Mesendoderm (in vitro differentiated cells): ENCODE measurements at regions not wholly inside any gene's neighbourhood (a gene's known extent, or its start where the extent isn't known, plus 50 kb on each side); places are given as distances from the start of the nearest gene placed in this dataset.

Source experiments
- DNase-seq: peaks from one replicate; pipeline ENCODE4 v3.0.0; 2013
- H2AK5ac ChIP-seq: 2 replicates; pipeline ENCODE4 v1.6.1; 2013; ENCODE audit warnings: low read length, inconsistent platforms
- H2BK120ac ChIP-seq: 2 replicates; pipeline ENCODE4 v1.6.1; 2013; ENCODE audit warnings: low read depth, mild to moderate bottlenecking, low read length, moderate library complexity, mixed read lengths
- H2BK15ac ChIP-seq: replicated peaks from 2 replicates; pipeline ENCODE4 v1.6.1; 2013; ENCODE audit warnings: low read depth, mild to moderate bottlenecking, moderate library complexity
- H2BK5ac ChIP-seq: 2 replicates; pipeline ENCODE4 v1.6.1; 2013; ENCODE audit warnings: low read length, inconsistent platforms
- H3K18ac ChIP-seq: 2 replicates; pipeline ENCODE4 v1.6.1; 2013; ENCODE audit warnings: mild to moderate bottlenecking, low read length, mixed read lengths
- H3K23ac ChIP-seq: one replicate; pipeline ENCODE4 v1.6.1; 2013; ENCODE audit warnings: low read length
- H3K27ac ChIP-seq: 2 replicates; pipeline ENCODE4 v1.5.1; 2013; ENCODE audit warnings: low read depth, mild to moderate bottlenecking, inconsistent platforms, low read length, moderate library complexity
- H3K27me3 ChIP-seq: 2 replicates; pipeline ENCODE4 v1.6.1; 2013; ENCODE audit warnings: low read length, control low read depth, mild to moderate bottlenecking, inconsistent platforms; ENCODE audit not compliant: insufficient read depth, poor library complexity
- H3K36me3 ChIP-seq: 2 replicates; pipeline ENCODE4 v1.6.1; 2013; ENCODE audit warnings: low read length, inconsistent platforms; ENCODE audit not compliant: control insufficient read depth, insufficient read depth
- H3K4ac ChIP-seq: one replicate; pipeline ENCODE4 v1.6.1; 2013; ENCODE audit warnings: low read depth, mild to moderate bottlenecking, low read length, moderate library complexity
- H3K4me1 ChIP-seq: 2 replicates; pipeline ENCODE4 v1.6.1; 2013; ENCODE audit warnings: low read depth, low read length, inconsistent platforms; ENCODE audit not compliant: control insufficient read depth
- H3K4me2 ChIP-seq: 2 replicates; pipeline ENCODE4 v1.6.1; 2013; ENCODE audit warnings: low read length
- H3K4me3 ChIP-seq: 2 replicates; pipeline ENCODE4 v1.5.1; 2013; ENCODE audit warnings: mild to moderate bottlenecking, low read length
- H3K56ac ChIP-seq: one replicate; pipeline ENCODE4 v1.6.1; 2013; ENCODE audit warnings: low read length
- H3K79me1 ChIP-seq: 2 replicates; pipeline ENCODE4 v1.6.1; 2013; ENCODE audit warnings: low read length, inconsistent platforms
- H3K79me2 ChIP-seq: 2 replicates; pipeline ENCODE4 v1.6.1; 2013; ENCODE audit warnings: mild to moderate bottlenecking, low read length; ENCODE audit not compliant: control insufficient read depth, insufficient read depth
- H3K9ac ChIP-seq: 2 replicates; pipeline ENCODE4 v1.6.1; 2013; ENCODE audit warnings: low read length, inconsistent platforms
- H4K5ac ChIP-seq: one replicate; pipeline ENCODE4 v1.6.1; 2013; ENCODE audit warnings: low read length
- H4K8ac ChIP-seq: one replicate; pipeline ENCODE4 v1.6.1; 2013; ENCODE audit warnings: low read depth, mild to moderate bottlenecking, control low read depth, low read length, moderate library complexity
- WGBS: extraction: QIAGEN DNeasy Blood & Tissue Kit; methylation state at CpG from one replicate; pipeline ENCODE4 v1.1.7; 2013; ENCODE audit warnings: low lambda C conversion rate, missing lambda C conversion rate; ENCODE audit not compliant: insufficient coverage; ENCODE audit errors: extremely low coverage; 5-methylcytosine and 5-hydroxymethylcytosine counted together

GRCh38 chr2:19600506-19600905, 242.1 kb upstream of the OSR1 start:
- Histone ChIP-seq H2BK5ac (no peak overlapping the region), H3K9ac (no peak overlapping the region)

GRCh38 chr2:19598971-19599370, 240.5 kb upstream of the OSR1 start:
- Histone ChIP-seq H2BK15ac (no peak overlapping the region), H4K8ac (no peak overlapping the region), H3K36me3 (no peaks in the 10 kb centered on the region), H3K27ac (no peak overlapping the region), H3K56ac (no peak overlapping the region), H3K9ac (no peak overlapping the region), H3K4me3 (no peak overlapping the region), H3K79me1 (no peaks in the 10 kb centered on the region), H4K5ac (no peak overlapping the region), H3K27me3 (no peaks in the 10 kb centered on the region), H3K23ac (no peak overlapping the region), H3K4me2 (no peak overlapping the region), H2AK5ac (no peak overlapping the region), H3K18ac (no peak overlapping the region), H3K4me1 (no peaks in the 10 kb centered on the region), H3K4ac (no peak overlapping the region), H2BK5ac (no peak overlapping the region), H2BK120ac (no peak overlapping the region), H3K79me2 (no peaks in the 10 kb centered on the region)
- WGBS = no CpG with 5 or more reads among the region's 3 CpGs
- no peak for DNase-seq

More at GRCh38 chr2:19600506-19600905, 242.1 kb upstream of the OSR1 start:
- no peak for DNase-seq
- Histone ChIP-seq H3K4me3 (no peak overlapping the region), H3K4me1 (no peaks in the 10 kb centered on the region), H3K79me2 (no peaks in the 10 kb centered on the region), H4K8ac (no peak overlapping the region), H3K23ac (no peak overlapping the region), H3K79me1 (no peaks in the 10 kb centered on the region), H2BK15ac (no peak overlapping the region), H3K4ac (no peak overlapping the region), H3K4me2 (no peak overlapping the region), H3K27me3 (no peaks in the 10 kb centered on the region), H3K56ac (no peak overlapping the region), H2AK5ac (no peak overlapping the region), H3K27ac (no peak overlapping the region), H3K36me3 (no peaks in the 10 kb centered on the region), H2BK120ac (no peak overlapping the region), H4K5ac (no peak overlapping the region), H3K18ac (no peak overlapping the region)

GRCh38 chr2:19592197-19592596, 233.8 kb upstream of the OSR1 start:
- no peaks in the 10 kb centered on the region for H3K36me3 ChIP-seq
- H3K79me1 ChIP-seq = no peaks in the 10 kb centered on the region
- H3K27me3 ChIP-seq = no peaks in the 10 kb centered on the region
- H3K4ac ChIP-seq = no peak overlapping the region
- no peak overlapping the region for H2BK120ac ChIP-seq
- no peak overlapping the region for H3K23ac ChIP-seq
- no peak overlapping the region for H2BK5ac ChIP-seq
- H4K5ac ChIP-seq = no peak overlapping the region
- no peak overlapping the region for H2BK15ac ChIP-seq
- no peak overlapping the region for H3K4me3 ChIP-seq
- H3K56ac ChIP-seq = no peak overlapping the region
- H3K18ac ChIP-seq = no peak overlapping the region
- H2AK5ac ChIP-seq = no peak overlapping the region
- no peaks in the 10 kb centered on the region for H3K4me1 ChIP-seq
- H3K9ac ChIP-seq = no peak overlapping the region
- no peaks in the 10 kb centered on the region for H3K79me2 ChIP-seq
- no peak overlapping the region for H4K8ac ChIP-seq
- no peak for DNase-seq
- no peak overlapping the region for H3K4me2 ChIP-seq
- H3K27ac ChIP-seq = no peak overlapping the region

- Histone ChIP-seq H3K4ac (no peak overlapping the region), H3K9ac (no peak overlapping the region), H3K27ac (no peak overlapping the region), H3K79me1 (no peaks in the 10 kb centered on the region), H2BK5ac (no peak overlapping the region), H3K4me2 (no peak overlapping the region), H3K23ac (no peak overlapping the region), H4K8ac (no peak overlapping the region), H3K18ac (no peak overlapping the region), H2BK15ac (no peak overlapping the region), H3K56ac (no peak overlapping the region), H2BK120ac (no peak overlapping the region), H4K5ac (no peak overlapping the region), H2AK5ac (no peak overlapping the region), H3K4me3 (no peak overlapping the region), H3K4me1 (no peaks in the 10 kb centered on the region), H3K36me3 (no peaks in the 10 kb centered on the region), H3K79me2 (no peaks in the 10 kb centered on the region), H3K27me3 (no peaks in the 10 kb centered on the region)
- no CpG with 5 or more reads among the region's 4 CpGs for WGBS
- DNase-seq = no peak
These were observed 231.4 kb upstream of the OSR1 start for GRCh38 chr2:19589791-19590190.

GRCh38 chr2:19580830-19581229, 222.4 kb upstream of the OSR1 start:
- Histone ChIP-seq H2BK15ac (no peak overlapping the region), H3K27me3 (no peaks in the 10 kb centered on the region), H3K4me3 (no peak overlapping the region), H4K8ac (no peak overlapping the region), H3K36me3 (no peaks in the 10 kb centered on the region), H3K23ac (no peak overlapping the region), H3K18ac (no peak overlapping the region), H3K4me1 (no peaks in the 10 kb centered on the region), H3K79me1 (no peaks in the 10 kb centered on the region), H3K9ac (no peak overlapping the region), H2BK120ac (no peak overlapping the region), H3K4me2 (no peak overlapping the region), H2AK5ac (no peak overlapping the region), H3K79me2 (no peaks in the 10 kb centered on the region), H2BK5ac (no peak overlapping the region), H3K27ac (no peak overlapping the region), H3K4ac (no peak overlapping the region), H4K5ac (no peak overlapping the region), H3K56ac (no peak overlapping the region)
- WGBS = no CpG with 5 or more reads among the region's 4 CpGs
- no peak for DNase-seq

GRCh38 chr2:19580264-19580663, 221.8 kb upstream of the OSR1 start:
- no CpG with 5 or more reads among the region's 1 CpG for WGBS
- H3K4me2 ChIP-seq = no peak overlapping the region
- no peak overlapping the region for H2BK120ac ChIP-seq
- no peak overlapping the region for H3K4me3 ChIP-seq
- H3K27me3 ChIP-seq = no peaks in the 10 kb centered on the region
- H3K18ac ChIP-seq = no peak overlapping the region
- no peak overlapping the region for H3K56ac ChIP-seq
- no peaks in the 10 kb centered on the region for H3K4me1 ChIP-seq
- no peaks in the 10 kb centered on the region for H3K79me1 ChIP-seq
- H3K9ac ChIP-seq = no peak overlapping the region
- no peak overlapping the region for H4K5ac ChIP-seq
- no peak overlapping the region for H4K8ac ChIP-seq
- H3K4ac ChIP-seq = no peak overlapping the region
- no peaks in the 10 kb centered on the region for H3K36me3 ChIP-seq
- no peak overlapping the region for H2BK15ac ChIP-seq
- H3K79me2 ChIP-seq = no peaks in the 10 kb centered on the region
- no peak overlapping the region for H3K23ac ChIP-seq
- no peak overlapping the region for H3K27ac ChIP-seq
- no peak overlapping the region for H2AK5ac ChIP-seq
- peak; percentile 29 for DNase-seq
- no peak overlapping the region for H2BK5ac ChIP-seq
